ENCODE measurements at regions not wholly inside any gene's neighbourhood (a gene's known extent, or its start where the extent isn't known, plus 50 kb on each side); places are given as distances from the start of the nearest gene placed in this dataset.

GRCh38 chr4:180261346-180261745, 1981.9 kb upstream of the TENM3 start:
- no peak overlapping the region for H3K23ac ChIP-seq (ENCODE audit: low read depth, low read length)
- no peak overlapping the region for H3K4ac ChIP-seq (ENCODE audit: low read depth, low read length)
- no peak for ATAC-seq (ENCODE audit: low read depth)
- dilution Hi-C loops (cut with HindIII; ENCODE audit: low sequenced_read_pairs, unreplicated experiment) (no loop called here), intact Hi-C loops (cut with micrococcal nuclease) (no loop called here), in situ Hi-C loops (cut with MboI; ENCODE audit: low sequenced_read_pairs) (no loop called here)
- H2AFZ ChIP-seq (replicated peaks; ENCODE audit: low read length, poor library complexity) = no peak overlapping the region
- H3K27me3 ChIP-seq (ENCODE audit: control insufficient read depth, insufficient read depth, low read length) = no peaks in the 10 kb centered on the region
- no peak overlapping the region for H4K5ac ChIP-seq (ENCODE audit: low read depth, low read length)
- H2AK5ac ChIP-seq (ENCODE audit: low read depth, low read length) = no peak overlapping the region
- no peak overlapping the region for H2BK15ac ChIP-seq (ENCODE audit: low read depth, low read length)
- ChIA-PET CTCF (no interaction called here), POLR2A (ENCODE audit: unreplicated experiment) (no interaction called here)
- no peak for DNase-seq
- H4K20me1 ChIP-seq (ENCODE audit: insufficient read depth, low read length) = no peaks in the 10 kb centered on the region
- no peak overlapping the region for H4K91ac ChIP-seq (ENCODE audit: insufficient read depth, low read depth, low read length)
- H4K8ac ChIP-seq (ENCODE audit: low read depth in 2 of 2, low read length in 2 of 2) = no peak overlapping the region
- no CpG with 5 or more reads among the region's 2 CpGs for WGBS, 2 experiments (ENCODE audit: extremely low coverage in 2 of 2, insufficient read length in 1 of 2)
- H3K9me3 ChIP-seq (ENCODE audit: control insufficient read depth, insufficient read depth, low read length) = no peaks in the 10 kb centered on the region
- no peak overlapping the region for H2BK120ac ChIP-seq (ENCODE audit: low read depth, low read length)
- no peak overlapping the region for H2BK5ac ChIP-seq (ENCODE audit: low read depth, low read length, poor library complexity, severe bottlenecking)
- no peak overlapping the region for H3K18ac ChIP-seq (ENCODE audit: low read depth, low read length)
- no peak overlapping the region for H3K56ac ChIP-seq (ENCODE audit: extremely low read depth, insufficient read depth, low read length)
- TF ChIP-seq RFX5 (IDR thresholded peaks at IDR 0.05; ENCODE audit: low read depth, low read length) = no peak
- no peak for TF ChIP-seq CTCF (conservative IDR thresholded peaks at IDR 0.05; ENCODE audit: low read depth, low read length)
- no peak for TF ChIP-seq FOS (IDR thresholded peaks at IDR 0.05; ENCODE audit: low read depth, low read length)
- no peak for TF ChIP-seq ELK1 (IDR thresholded peaks at IDR 0.05; ENCODE audit: borderline replicate concordance, low read depth, low read length)
- no peak for TF ChIP-seq BHLHE40 (IDR thresholded peaks at IDR 0.05; ENCODE audit: low read depth, low read length)
- TF ChIP-seq USF2 (IDR thresholded peaks at IDR 0.05; ENCODE audit: low read depth, low read length) = no peak
- TF ChIP-seq MXI1 (IDR thresholded peaks at IDR 0.05; ENCODE audit: borderline replicate concordance, low read depth, low read length) = no peak
- TF ChIP-seq MAZ (IDR thresholded peaks at IDR 0.05; ENCODE audit: borderline replicate concordance, low read depth, low read length) = no peak
- TF ChIP-seq NFE2L2 (IDR thresholded peaks at IDR 0.05; ENCODE audit: low read depth, low read length) = no peak
- TF ChIP-seq CHD1 (IDR thresholded peaks at IDR 0.05; ENCODE audit: low read depth, low read length) = no peak
- TF ChIP-seq MAFK (IDR thresholded peaks at IDR 0.05; ENCODE audit: low read depth, low read length) = no peak
- H3K4me3 ChIP-seq (ENCODE audit: insufficient read depth, low read depth, low read length) = no peak overlapping the region
- H3K36me3 ChIP-seq (ENCODE audit: control insufficient read depth, insufficient read depth, low read length) = no peaks in the 10 kb centered on the region
- no peaks in the 10 kb centered on the region for H3K4me1 ChIP-seq (ENCODE audit: control insufficient read depth, insufficient read depth, low read length)
- no peaks in the 10 kb centered on the region for H3K9me1 ChIP-seq (ENCODE audit: insufficient read depth, low read length)
- no peak overlapping the region for H3K27ac ChIP-seq (ENCODE audit: insufficient read depth, low read length)
- no peak overlapping the region for H3K4me2 ChIP-seq (ENCODE audit: low read depth, low read length)
- BruUV-seq (replicated peaks) = no TSS peak
- no peak overlapping the region for H3K9ac ChIP-seq (ENCODE audit: low read depth, low read length)
- no peak overlapping the region for H2BK20ac ChIP-seq (ENCODE audit: low read depth, low read length)
- H2AK9ac ChIP-seq (replicated peaks; ENCODE audit: low read depth, low read length, poor library complexity) = no peak overlapping the region
- H3K79me1 ChIP-seq (ENCODE audit: low read depth in 1 of 2, low read length in 2 of 2) = no peaks in the 10 kb centered on the region
- H3K14ac ChIP-seq (replicated peaks; ENCODE audit: low read depth, low read length) = no peak overlapping the region

Measured in IMR-90 (cell line).